ENCODE measurements at regions not wholly inside any gene's neighbourhood (a gene's known extent, or its start where the extent isn't known, plus 50 kb on each side); places are given as distances from the start of the nearest gene placed in this dataset.

DNA sequence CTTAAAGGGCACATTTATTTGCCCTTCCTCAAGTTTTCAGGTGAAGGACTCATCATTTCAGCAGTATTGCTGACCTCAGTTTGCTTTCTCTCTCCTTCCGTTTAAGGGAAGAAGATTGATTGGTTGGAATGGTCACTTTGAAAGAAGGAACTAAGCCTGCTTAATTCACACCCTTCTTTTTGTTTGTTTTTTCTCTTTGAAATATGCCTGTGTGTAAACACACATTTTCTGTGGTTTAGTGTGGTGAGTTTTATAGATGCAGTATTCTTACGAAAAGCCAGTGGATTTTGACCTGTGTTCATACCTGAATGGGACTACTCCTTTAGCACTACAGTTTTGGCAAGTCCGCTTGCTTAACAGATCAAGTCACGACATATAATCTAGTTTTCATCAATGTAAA is 548.8 kb upstream of the EPHA7 start:
- Histone ChIP-seq H3K27ac (no peak overlapping the region), H3K4me3 (ENCODE audit: low read depth, low read length) (no peak overlapping the region), H3K36me3 (replicated peaks) (no peaks in the 10 kb centered on the region), H3K27me3 (replicated peaks) (no peaks in the 10 kb centered on the region)
- DNase-seq: no peak
- in situ Hi-C loops (cut with HindIII; ENCODE audit: low pct_ligation_motif_present, low sequenced_read_pairs): no loop called here
- TF ChIP-seq, protein P1, sequence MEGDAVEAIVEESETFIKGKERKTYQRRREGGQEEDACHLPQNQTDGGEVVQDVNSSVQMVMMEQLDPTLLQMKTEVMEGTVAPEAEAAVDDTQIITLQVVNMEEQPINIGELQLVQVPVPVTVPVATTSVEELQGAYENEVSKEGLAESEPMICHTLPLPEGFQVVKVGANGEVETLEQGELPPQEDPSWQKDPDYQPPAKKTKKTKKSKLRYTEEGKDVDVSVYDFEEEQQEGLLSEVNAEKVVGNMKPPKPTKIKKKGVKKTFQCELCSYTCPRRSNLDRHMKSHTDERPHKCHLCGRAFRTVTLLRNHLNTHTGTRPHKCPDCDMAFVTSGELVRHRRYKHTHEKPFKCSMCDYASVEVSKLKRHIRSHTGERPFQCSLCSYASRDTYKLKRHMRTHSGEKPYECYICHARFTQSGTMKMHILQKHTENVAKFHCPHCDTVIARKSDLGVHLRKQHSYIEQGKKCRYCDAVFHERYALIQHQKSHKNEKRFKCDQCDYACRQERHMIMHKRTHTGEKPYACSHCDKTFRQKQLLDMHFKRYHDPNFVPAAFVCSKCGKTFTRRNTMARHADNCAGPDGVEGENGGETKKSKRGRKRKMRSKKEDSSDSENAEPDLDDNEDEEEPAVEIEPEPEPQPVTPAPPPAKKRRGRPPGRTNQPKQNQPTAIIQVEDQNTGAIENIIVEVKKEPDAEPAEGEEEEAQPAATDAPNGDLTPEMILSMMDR (IDR thresholded peaks at IDR 0.05; ENCODE audit: low read depth, low read length, missing control alignments): no peak

DNA sequence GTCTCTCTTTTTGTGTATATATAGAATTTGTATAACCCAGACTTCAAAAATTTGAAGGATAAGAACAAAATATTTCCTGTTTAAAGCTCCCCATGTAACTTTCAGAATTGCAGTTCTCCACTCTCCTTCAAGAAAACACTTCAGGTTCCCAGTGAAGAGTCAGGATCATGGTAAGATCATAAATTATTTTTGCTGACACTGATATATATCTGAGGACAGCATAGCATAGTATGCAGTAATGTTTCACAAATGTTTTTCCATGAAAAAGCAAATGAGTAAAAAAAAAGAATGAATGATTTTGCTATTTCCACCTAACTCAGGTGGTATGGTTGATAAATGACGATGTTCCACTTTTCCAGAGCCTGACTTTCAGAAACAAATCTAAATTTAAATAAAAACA is 545.6 kb upstream of the EPHA7 start:
- TF ChIP-seq, protein P1 (IDR thresholded peaks at IDR 0.05; ENCODE audit: low read depth, low read length, missing control alignments): no peak
- Histone ChIP-seq H3K36me3 (replicated peaks) (no peaks in the 10 kb centered on the region), H3K27ac (no peak overlapping the region), H3K27me3 (replicated peaks) (no peaks in the 10 kb centered on the region), H3K4me3 (ENCODE audit: low read depth, low read length) (no peak overlapping the region)
- in situ Hi-C loops (cut with HindIII; ENCODE audit: low pct_ligation_motif_present, low sequenced_read_pairs): no loop called here
- DNase-seq: no peak

DNA sequence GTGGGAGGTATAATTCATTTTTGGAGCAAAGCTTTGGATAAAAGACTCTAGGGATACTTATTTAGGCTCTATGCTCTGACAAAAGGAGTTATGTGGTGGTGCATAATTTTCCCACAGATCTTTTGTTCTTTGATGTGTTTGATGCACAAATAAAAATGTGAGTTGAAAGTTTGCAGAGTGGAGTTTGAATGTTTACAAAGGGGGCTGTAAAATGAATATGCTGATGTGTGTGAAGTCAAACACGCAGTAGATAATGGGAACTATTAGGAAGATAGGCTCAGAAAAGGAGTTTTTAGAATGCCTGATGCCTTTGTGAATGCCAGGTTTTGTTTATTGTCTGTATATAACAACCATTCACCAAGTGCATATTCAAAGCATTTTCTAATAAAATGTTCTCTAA is 545.0 kb upstream of the EPHA7 start:
- in situ Hi-C loops (cut with HindIII; ENCODE audit: low pct_ligation_motif_present, low sequenced_read_pairs): no loop called here
- no peak for DNase-seq
- TF ChIP-seq, protein P1 (IDR thresholded peaks at IDR 0.05; ENCODE audit: low read depth, low read length, missing control alignments): no peak
- Histone ChIP-seq H3K36me3 (replicated peaks) (no peaks in the 10 kb centered on the region), H3K27me3 (replicated peaks) (no peaks in the 10 kb centered on the region), H3K4me3 (ENCODE audit: low read depth, low read length) (no peak overlapping the region), H3K27ac (no peak overlapping the region)

- DNase-seq: no peak
- H3K27ac ChIP-seq: no peak overlapping the region
- no peaks in the 10 kb centered on the region for H3K36me3 ChIP-seq (replicated peaks)
- no peak overlapping the region for H3K4me3 ChIP-seq (ENCODE audit: low read depth, low read length)
- TF ChIP-seq, protein P1 (IDR thresholded peaks at IDR 0.05; ENCODE audit: low read depth, low read length, missing control alignments): no peak
- no peaks in the 10 kb centered on the region for H3K27me3 ChIP-seq (replicated peaks)
- in situ Hi-C loops (cut with HindIII; ENCODE audit: low pct_ligation_motif_present, low sequenced_read_pairs): no loop called here
Observed at GRCh38 chr6:93962566-93962965, 543.2 kb upstream of the EPHA7 start.

DNA sequence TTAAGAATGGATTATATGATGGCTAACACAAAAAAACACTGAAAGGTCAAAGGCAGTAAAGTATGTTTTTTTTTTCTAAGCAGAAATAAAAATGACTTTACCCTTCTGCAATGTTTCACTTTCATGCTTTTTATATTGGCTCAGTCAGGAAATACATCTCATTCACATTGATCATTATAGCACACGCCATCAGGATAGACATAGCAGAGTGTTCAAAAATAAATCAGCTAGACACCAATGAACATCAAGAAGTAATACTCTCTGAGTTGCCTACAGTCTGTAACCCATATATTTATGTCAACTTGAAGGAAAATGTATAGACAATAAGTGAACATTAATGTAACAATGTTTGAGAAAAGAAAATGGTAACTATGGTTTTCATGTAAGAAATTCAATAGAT is 535.2 kb upstream of the EPHA7 start:
- Histone ChIP-seq H3K36me3 (replicated peaks) (no peaks in the 10 kb centered on the region), H3K4me3 (ENCODE audit: low read depth, low read length) (no peak overlapping the region), H3K27me3 (replicated peaks) (no peaks in the 10 kb centered on the region), H3K27ac (no peak overlapping the region)
- in situ Hi-C loops (cut with HindIII; ENCODE audit: low pct_ligation_motif_present, low sequenced_read_pairs): no loop called here
- DNase-seq: no peak
- TF ChIP-seq, protein P1 (IDR thresholded peaks at IDR 0.05; ENCODE audit: low read depth, low read length, missing control alignments): no peak

DNA sequence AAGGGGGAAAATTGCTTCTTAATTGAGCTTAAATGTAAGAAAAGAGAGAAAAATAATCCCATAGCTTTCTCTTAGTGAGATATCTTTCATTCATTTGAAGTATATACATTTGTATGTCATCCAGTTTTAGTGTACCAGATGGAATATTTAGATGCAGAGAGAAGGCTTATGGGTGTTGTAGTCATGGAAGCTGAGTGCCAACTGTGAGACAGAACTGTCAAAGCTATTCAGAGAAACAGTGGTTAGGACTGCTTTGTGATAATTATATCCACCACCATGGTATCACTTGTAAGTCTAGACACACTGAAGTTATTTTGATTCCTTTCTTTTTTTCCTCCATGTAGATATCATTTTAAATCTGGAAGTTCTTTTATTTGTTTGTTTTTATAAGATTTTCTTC is 524.3 kb upstream of the EPHA7 start:
- H3K27ac ChIP-seq: no peak overlapping the region
- in situ Hi-C loops (cut with HindIII; ENCODE audit: low pct_ligation_motif_present, low sequenced_read_pairs): no loop called here
- no peak for DNase-seq

More for the DNA sequence above, 524.3 kb upstream of the EPHA7 start:
- TF ChIP-seq, protein P1 (IDR thresholded peaks at IDR 0.05; ENCODE audit: low read depth, low read length, missing control alignments): no peak
- Histone ChIP-seq H3K27me3 (replicated peaks) (no peaks in the 10 kb centered on the region), H3K4me3 (ENCODE audit: low read depth, low read length) (no peak overlapping the region), H3K36me3 (replicated peaks) (no peaks in the 10 kb centered on the region)

All from brain microvascular endothelial cell (primary cell).